HG02970 (cell line): ENCODE measurements at regions not wholly inside any gene's neighbourhood (a gene's known extent, or its start where the extent isn't known, plus 50 kb on each side); places are given as distances from the start of the nearest gene placed in this dataset.

Experiments
- ATAC-seq: cut with Tn5 transposase; IDR thresholded peaks from one replicate; pipeline ENCODE4 v1.9.1; 2021; ENCODE audit warnings: mild to moderate bottlenecking, moderate library complexity, moderate number of reproducible peaks; ENCODE audit not compliant: unreplicated experiment, low FRiP score

GRCh38 chr4:125677665-125678307 lies 363.0 kb downstream of the FAT4 start:
- no peak for ATAC-seq

- no peak for ATAC-seq
These were observed 365.2 kb downstream of the FAT4 start for GRCh38 chr4:125679989-125680388.

GRCh38 chr4:125681240-125681639 lies 366.5 kb downstream of the FAT4 start:
- no peak for ATAC-seq

- ATAC-seq = no peak
These were observed 368.0 kb downstream of the FAT4 start for GRCh38 chr4:125682730-125683129.

GRCh38 chr4:125688841-125689240 lies 374.1 kb downstream of the FAT4 start:
- no peak for ATAC-seq

GRCh38 chr4:125689805-125690204 lies 375.1 kb downstream of the FAT4 start:
- ATAC-seq = no peak

- no peak for ATAC-seq
These were observed 378.5 kb downstream of the FAT4 start for GRCh38 chr4:125693228-125693627.

GRCh38 chr4:125702406-125702805 lies 387.7 kb downstream of the FAT4 start:
- ATAC-seq = no peak

GRCh38 chr4:125703443-125703842 lies 388.7 kb downstream of the FAT4 start:
- ATAC-seq = no peak

GRCh38 chr4:125704726-125705125 lies 390.0 kb downstream of the FAT4 start:
- no peak for ATAC-seq

GRCh38 chr4:125705681-125706080 lies 390.9 kb downstream of the FAT4 start:
- ATAC-seq = no peak

- no peak for ATAC-seq
These were observed 392.6 kb downstream of the FAT4 start for GRCh38 chr4:125707397-125707796.

GRCh38 chr4:125710766-125711165 lies 396.0 kb downstream of the FAT4 start:
- no peak for ATAC-seq

- no peak for ATAC-seq
These were observed 399.3 kb downstream of the FAT4 start for GRCh38 chr4:125714049-125714448.

GRCh38 chr4:125714845-125715244 lies 400.1 kb downstream of the FAT4 start:
- no peak for ATAC-seq

- no peak for ATAC-seq
These were observed 405.2 kb downstream of the FAT4 start for GRCh38 chr4:125719987-125720386.

GRCh38 chr4:125722009-125722408 lies 407.3 kb downstream of the FAT4 start:
- no peak for ATAC-seq

- no peak for ATAC-seq
These were observed 411.3 kb downstream of the FAT4 start for GRCh38 chr4:125725957-125726525.

GRCh38 chr4:125727931-125728330 lies 413.2 kb downstream of the FAT4 start:
- ATAC-seq = no peak

GRCh38 chr4:125728568-125728967 lies 413.8 kb downstream of the FAT4 start:
- ATAC-seq = no peak

GRCh38 chr4:125729171-125729570 lies 414.4 kb downstream of the FAT4 start:
- no peak for ATAC-seq

- no peak for ATAC-seq
These were observed 417.9 kb downstream of the FAT4 start for GRCh38 chr4:125732632-125733031.
